Cardiac muscle cell (in vitro differentiated cells and primary cell): ENCODE measurements at regions not wholly inside any gene's neighbourhood (a gene's known extent, or its start where the extent isn't known, plus 50 kb on each side); places are given as distances from the start of the nearest gene placed in this dataset.

Experiments
- DNase-seq, 2 donors: peaks; one replicate each; pipeline versions ENCODE4 v3.0.0 to v3.0.0-alpha.2; 2010 to 2017; ENCODE audit warnings: low read depth in 1 of 2, low spot score in 1 of 2
- H3K27ac ChIP-seq: fragments of 200-600 bp; sonication (generic); 2 replicates; pipeline ENCODE4 v1.5.1; 2016
- H3K27me3 ChIP-seq: fragments of 200-600 bp; sonication (generic); 2 replicates; pipeline ENCODE4 v1.6.0; 2016; ENCODE audit warnings: control low read depth
- H3K36me3 ChIP-seq: fragments of 200-600 bp; sonication (generic); 2 replicates; pipeline ENCODE4 v1.5.1; 2016; ENCODE audit warnings: control low read depth
- H3K4me1 ChIP-seq: fragments of 200-600 bp; sonication (generic); 2 replicates; pipeline ENCODE4 v1.8.1; 2017; ENCODE audit warnings: low read depth, mild to moderate bottlenecking, mixed run types
- H3K4me3 ChIP-seq: fragments of 200-600 bp; sonication (generic); 2 replicates; pipeline ENCODE4 v1.5.1; 2016; ENCODE audit warnings: mild to moderate bottlenecking
- H3K9me3 ChIP-seq: fragments of 200-600 bp; sonication (generic); 2 replicates; pipeline ENCODE4 v1.5.1; 2017; ENCODE audit warnings: low read depth, mild to moderate bottlenecking, control low read depth
- CTCF ChIP-seq: IDR thresholded peaks from 2 replicates; pipeline ENCODE4 v1.5.1; 2012; ENCODE audit warnings: low read depth, mild to moderate bottlenecking, low read length

GRCh38 chr4:176526704-176527103 lies 206.9 kb downstream of the SPCS3 start:
- no peaks in the 10 kb centered on the region for H3K27me3 ChIP-seq
- H3K9me3 ChIP-seq = no peaks in the 10 kb centered on the region
- DNase-seq = no peak
- H3K4me1 ChIP-seq = no peaks in the 10 kb centered on the region
- H3K36me3 ChIP-seq = no peaks in the 10 kb centered on the region
- TF ChIP-seq CTCF = no peak
- H3K27ac ChIP-seq = no peak overlapping the region
- no peak overlapping the region for H3K4me3 ChIP-seq

- no peak for DNase-seq
- no peaks in the 10 kb centered on the region for H3K4me1 ChIP-seq
- TF ChIP-seq CTCF = no peak
- no peaks in the 10 kb centered on the region for H3K27me3 ChIP-seq
- H3K4me3 ChIP-seq = no peak overlapping the region
- no peak overlapping the region for H3K27ac ChIP-seq
- no peaks in the 10 kb centered on the region for H3K9me3 ChIP-seq
- H3K36me3 ChIP-seq = no peaks in the 10 kb centered on the region
Measured at GRCh38 chr4:176529574-176529973, 209.8 kb downstream of the SPCS3 start.

- no peaks in the 10 kb centered on the region for H3K27me3 ChIP-seq
Measured at GRCh38 chr4:176533159-176533558, 213.4 kb downstream of the SPCS3 start.

GRCh38 chr4:176534566-176534965 lies 214.8 kb downstream of the SPCS3 start:
- Histone ChIP-seq H3K4me3 (no peak overlapping the region), H3K27ac (no peak overlapping the region), H3K4me1 (no peaks in the 10 kb centered on the region), H3K36me3 (no peaks in the 10 kb centered on the region), H3K9me3 (no peaks in the 10 kb centered on the region), H3K27me3 (no peaks in the 10 kb centered on the region)
- no peak for TF ChIP-seq CTCF
- DNase-seq = peak in 1 of 2 donors; percentile 58

More at GRCh38 chr4:176533159-176533558, 213.4 kb downstream of the SPCS3 start:
- no peaks in the 10 kb centered on the region for H3K4me1 ChIP-seq
- H3K4me3 ChIP-seq = no peak overlapping the region
- TF ChIP-seq CTCF = no peak
- no peak for DNase-seq
- no peak overlapping the region for H3K27ac ChIP-seq
- H3K36me3 ChIP-seq = no peaks in the 10 kb centered on the region
- H3K9me3 ChIP-seq = no peaks in the 10 kb centered on the region

GRCh38 chr4:176538217-176538925 lies 218.6 kb downstream of the SPCS3 start:
- no peak overlapping the region for H3K27ac ChIP-seq
- H3K36me3 ChIP-seq = no peaks in the 10 kb centered on the region
- TF ChIP-seq CTCF = no peak
- no peaks in the 10 kb centered on the region for H3K27me3 ChIP-seq
- H3K9me3 ChIP-seq = no peaks in the 10 kb centered on the region
- H3K4me1 ChIP-seq = no peaks in the 10 kb centered on the region
- no peak overlapping the region for H3K4me3 ChIP-seq
- peak in 1 of 2 donors; percentile 75 for DNase-seq
